ENCODE measurements at regions not wholly inside any gene's neighbourhood (a gene's known extent, or its start where the extent isn't known, plus 50 kb on each side); places are given as distances from the start of the nearest gene placed in this dataset.

- TF ChIP-seq ZFX (IDR thresholded peaks at IDR 0.05) = no peak
- TF ChIP-seq, protein P1, sequence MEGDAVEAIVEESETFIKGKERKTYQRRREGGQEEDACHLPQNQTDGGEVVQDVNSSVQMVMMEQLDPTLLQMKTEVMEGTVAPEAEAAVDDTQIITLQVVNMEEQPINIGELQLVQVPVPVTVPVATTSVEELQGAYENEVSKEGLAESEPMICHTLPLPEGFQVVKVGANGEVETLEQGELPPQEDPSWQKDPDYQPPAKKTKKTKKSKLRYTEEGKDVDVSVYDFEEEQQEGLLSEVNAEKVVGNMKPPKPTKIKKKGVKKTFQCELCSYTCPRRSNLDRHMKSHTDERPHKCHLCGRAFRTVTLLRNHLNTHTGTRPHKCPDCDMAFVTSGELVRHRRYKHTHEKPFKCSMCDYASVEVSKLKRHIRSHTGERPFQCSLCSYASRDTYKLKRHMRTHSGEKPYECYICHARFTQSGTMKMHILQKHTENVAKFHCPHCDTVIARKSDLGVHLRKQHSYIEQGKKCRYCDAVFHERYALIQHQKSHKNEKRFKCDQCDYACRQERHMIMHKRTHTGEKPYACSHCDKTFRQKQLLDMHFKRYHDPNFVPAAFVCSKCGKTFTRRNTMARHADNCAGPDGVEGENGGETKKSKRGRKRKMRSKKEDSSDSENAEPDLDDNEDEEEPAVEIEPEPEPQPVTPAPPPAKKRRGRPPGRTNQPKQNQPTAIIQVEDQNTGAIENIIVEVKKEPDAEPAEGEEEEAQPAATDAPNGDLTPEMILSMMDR (conservative IDR thresholded peaks at IDR 0.05) = peak; percentile 88
- H3K27ac ChIP-seq = peak overlapping the region; percentile 11; the same call in 1 of the 2 replicates
Observed at GRCh38 chr6:6724539-6725467, 136.3 kb downstream of the LY86 start.

- no peak for TF ChIP-seq ZFX (IDR thresholded peaks at IDR 0.05)
- TF ChIP-seq, protein P1 (conservative IDR thresholded peaks at IDR 0.05) = no peak
- H3K27ac ChIP-seq = no peak overlapping the region
Observed at GRCh38 chr6:6725468-6726209, 137.1 kb downstream of the LY86 start.

DNA sequence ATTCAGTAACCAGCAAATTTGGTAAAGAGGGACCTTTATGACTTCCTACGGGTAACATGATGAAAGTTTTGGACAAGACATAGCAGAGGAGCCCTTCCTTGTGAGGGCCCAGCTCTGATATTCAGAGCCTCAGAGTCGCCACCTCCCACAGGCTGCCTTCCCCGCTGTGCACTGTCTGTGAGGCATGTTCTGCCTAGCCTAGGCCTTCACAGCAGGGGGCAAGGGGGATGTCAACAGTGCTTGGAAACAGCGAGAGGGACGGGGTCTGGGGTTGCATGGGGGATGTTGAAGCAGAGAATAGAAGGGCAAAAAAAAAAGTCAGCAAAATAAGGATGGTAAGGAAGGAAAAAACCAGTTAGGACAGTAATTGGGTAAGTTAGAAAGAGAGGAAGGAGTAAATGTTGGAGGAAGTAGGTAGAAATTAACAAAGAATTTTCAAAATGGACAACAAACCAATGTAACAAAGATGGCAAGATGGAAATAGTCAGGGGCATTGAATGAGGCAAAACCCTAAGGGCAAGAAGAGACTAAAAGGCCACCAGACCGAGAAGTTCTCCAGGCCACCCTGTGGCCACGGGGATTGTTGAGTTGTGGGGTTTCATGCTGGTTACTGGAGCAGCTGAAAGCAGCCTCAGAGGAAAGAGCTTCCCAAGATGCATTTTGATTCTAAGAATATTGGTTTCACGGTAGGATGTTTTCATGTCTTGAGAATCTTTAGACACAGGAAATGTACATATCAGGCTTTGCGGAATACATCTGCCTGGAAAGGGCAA is 139.8 kb downstream of the LY86 start:
- H3K27ac ChIP-seq = no peak overlapping the region
- TF ChIP-seq, protein P1 (conservative IDR thresholded peaks at IDR 0.05) = no peak
- no peak for TF ChIP-seq ZFX (IDR thresholded peaks at IDR 0.05)

DNA sequence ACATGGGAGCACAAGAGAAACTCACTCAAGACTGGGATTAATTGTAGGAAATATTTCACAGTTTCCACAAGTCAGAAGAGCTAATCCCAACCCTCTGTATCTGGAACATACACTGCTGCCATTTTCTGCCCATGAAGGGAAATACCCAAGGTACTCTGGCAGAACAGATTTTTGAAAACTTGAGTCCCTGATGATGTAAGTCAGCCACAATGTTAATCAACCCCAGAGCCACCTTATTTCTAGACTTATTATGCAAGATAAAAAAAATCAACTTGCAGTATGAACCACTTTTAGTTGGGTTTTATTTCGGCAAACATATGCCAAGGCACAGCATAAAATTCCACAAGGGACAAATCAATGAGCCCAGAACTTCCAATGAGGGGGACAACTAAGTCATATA is 141.5 kb downstream of the LY86 start:
- no peak for TF ChIP-seq ZFX (IDR thresholded peaks at IDR 0.05)
- TF ChIP-seq, protein P1 (conservative IDR thresholded peaks at IDR 0.05) = no peak
- no peak overlapping the region for H3K27ac ChIP-seq

- TF ChIP-seq, protein P1 (conservative IDR thresholded peaks at IDR 0.05) = no peak
- TF ChIP-seq ZFX (IDR thresholded peaks at IDR 0.05) = no peak
- no peak overlapping the region for H3K27ac ChIP-seq
Observed at GRCh38 chr6:6730831-6731230, 142.3 kb downstream of the LY86 start.

GRCh38 chr6:6734479-6735465 is 146.3 kb downstream of the LY86 start:
- TF ChIP-seq, protein P1 (conservative IDR thresholded peaks at IDR 0.05) = no peak
- no peak overlapping the region for H3K27ac ChIP-seq
